WTC11 (cell line): ENCODE measurements at regions not wholly inside any gene's neighbourhood (a gene's known extent, or its start where the extent isn't known, plus 50 kb on each side); places are given as distances from the start of the nearest gene placed in this dataset.

Source experiments
- AR ChIP-seq: fragments of 250-450 bp; sonication (Bioruptor Pico); IDR thresholded peaks from 2 replicates; pipeline ENCODE4 v1.9.0; 2021; ENCODE audit warnings: mild to moderate bottlenecking
- CTCF ChIP-seq: fragments of 200-600 bp; IDR thresholded peaks from 2 replicates; pipeline ENCODE4 v1.8.0; 2022; ENCODE audit warnings: antibody characterized with exemption
- E2F1 ChIP-seq: sonication (generic); formaldehyde crosslinking; IDR thresholded peaks from 2 replicates; pipeline ENCODE4 v1.8.0; 2022; ENCODE audit warnings: mild to moderate bottlenecking, missing genetic modification reagents
- FOXJ3 ChIP-seq: sonication (generic); formaldehyde crosslinking; IDR thresholded peaks from 2 replicates; pipeline ENCODE4 v1.9.0; 2021; ENCODE audit warnings: missing genetic modification reagents, mild to moderate bottlenecking, borderline replicate concordance
- GABPB1 ChIP-seq: sonication (generic); formaldehyde crosslinking; IDR thresholded peaks from 2 replicates; pipeline ENCODE4 v1.8.1; 2023; ENCODE audit warnings: mild to moderate bottlenecking, missing genetic modification reagents
- GTF2I ChIP-seq: fragments of 250-450 bp; sonication (Bioruptor Pico); conservative IDR thresholded peaks from 2 replicates; pipeline ENCODE4 v1.4.0; 2021; ENCODE audit warnings: mild to moderate bottlenecking
- KAT7 ChIP-seq: sonication (generic); formaldehyde crosslinking; IDR thresholded peaks from 2 replicates; pipeline ENCODE4 v1.8.1; 2023; ENCODE audit warnings: missing genetic modification reagents, mild to moderate bottlenecking, borderline replicate concordance
- NR3C1 ChIP-seq: sonication (generic); formaldehyde crosslinking; conservative IDR thresholded peaks from 2 replicates; pipeline ENCODE4 v1.8.1; 2023; ENCODE audit warnings: low read depth, mild to moderate bottlenecking, missing genetic modification reagents
- SOX15 ChIP-seq: fragments of 250-450 bp; sonication (Bioruptor Pico); IDR thresholded peaks from 2 replicates; pipeline ENCODE4 v1.9.0; 2021; ENCODE audit warnings: mild to moderate bottlenecking
- SP1 ChIP-seq: sonication (generic); formaldehyde crosslinking; conservative IDR thresholded peaks from 2 replicates; pipeline ENCODE4 v1.8.1; 2022; ENCODE audit warnings: missing genetic modification reagents
- STAT6 ChIP-seq: sonication (generic); formaldehyde crosslinking; conservative IDR thresholded peaks from 2 replicates; pipeline ENCODE4 v1.8.1; 2023; ENCODE audit warnings: mild to moderate bottlenecking, low read depth, missing genetic modification reagents, moderate library complexity
- TEAD4 ChIP-seq: sonication (generic); formaldehyde crosslinking; IDR thresholded peaks from 2 replicates; pipeline ENCODE4 v1.8.0; 2022; ENCODE audit warnings: mild to moderate bottlenecking, missing genetic modification reagents
- TF ChIP-seq, protein P1 (sequence below): sonication (generic); formaldehyde crosslinking; IDR thresholded peaks from 2 replicates; pipeline ENCODE4 v1.8.1; 2023; ENCODE audit warnings: mild to moderate bottlenecking, missing genetic modification reagents
- TF ChIP-seq, protein P2 (sequence below): sonication (generic); formaldehyde crosslinking; IDR thresholded peaks from 2 replicates; pipeline ENCODE4 v1.8.1; 2023; ENCODE audit warnings: mild to moderate bottlenecking, missing genetic modification reagents, moderate library complexity

DNA sequence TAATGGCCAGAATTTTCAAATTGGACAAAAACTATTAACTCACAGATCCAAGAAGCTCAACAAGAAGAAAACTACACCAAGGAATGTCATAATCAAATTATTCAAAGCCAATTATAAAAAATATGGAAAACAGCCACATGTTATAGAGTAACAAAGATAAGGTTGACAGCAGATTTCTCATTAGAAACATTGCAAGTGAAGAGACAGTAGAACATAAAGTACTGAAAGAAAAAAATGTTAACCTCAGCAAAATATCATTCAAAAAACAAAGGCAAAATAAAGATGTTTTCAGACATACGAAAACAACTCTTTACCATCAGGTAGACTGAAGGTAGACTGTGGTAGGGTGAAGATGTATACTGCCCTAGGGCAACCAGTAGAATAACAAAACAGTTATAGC lies 83.4 kb downstream of the KCNRG start:
- no peak for TF ChIP-seq FOXJ3
- TF ChIP-seq TEAD4 (CRISPR knock-in tag), result no peak
- TF ChIP-seq, protein P1, sequence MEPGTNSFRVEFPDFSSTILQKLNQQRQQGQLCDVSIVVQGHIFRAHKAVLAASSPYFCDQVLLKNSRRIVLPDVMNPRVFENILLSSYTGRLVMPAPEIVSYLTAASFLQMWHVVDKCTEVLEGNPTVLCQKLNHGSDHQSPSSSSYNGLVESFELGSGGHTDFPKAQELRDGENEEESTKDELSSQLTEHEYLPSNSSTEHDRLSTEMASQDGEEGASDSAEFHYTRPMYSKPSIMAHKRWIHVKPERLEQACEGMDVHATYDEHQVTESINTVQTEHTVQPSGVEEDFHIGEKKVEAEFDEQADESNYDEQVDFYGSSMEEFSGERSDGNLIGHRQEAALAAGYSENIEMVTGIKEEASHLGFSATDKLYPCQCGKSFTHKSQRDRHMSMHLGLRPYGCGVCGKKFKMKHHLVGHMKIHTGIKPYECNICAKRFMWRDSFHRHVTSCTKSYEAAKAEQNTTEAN (CRISPR knock-in tag), result no peak
- TF ChIP-seq CTCF, result no peak
- no peak for TF ChIP-seq SOX15 (CRISPR knock-in tag)
- no peak for TF ChIP-seq GABPB1 (CRISPR knock-in tag)
- no peak for TF ChIP-seq KAT7 (CRISPR knock-in tag)
- TF ChIP-seq SP1, result no peak
- TF ChIP-seq NR3C1 (CRISPR knock-in tag), result no peak
- no peak for TF ChIP-seq AR (CRISPR knock-in tag)
- no peak for TF ChIP-seq E2F1
- TF ChIP-seq STAT6 (CRISPR knock-in tag), result no peak
- TF ChIP-seq, protein P2, sequence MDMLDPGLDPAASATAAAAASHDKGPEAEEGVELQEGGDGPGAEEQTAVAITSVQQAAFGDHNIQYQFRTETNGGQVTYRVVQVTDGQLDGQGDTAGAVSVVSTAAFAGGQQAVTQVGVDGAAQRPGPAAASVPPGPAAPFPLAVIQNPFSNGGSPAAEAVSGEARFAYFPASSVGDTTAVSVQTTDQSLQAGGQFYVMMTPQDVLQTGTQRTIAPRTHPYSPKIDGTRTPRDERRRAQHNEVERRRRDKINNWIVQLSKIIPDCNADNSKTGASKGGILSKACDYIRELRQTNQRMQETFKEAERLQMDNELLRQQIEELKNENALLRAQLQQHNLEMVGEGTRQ (CRISPR knock-in tag), result no peak
- TF ChIP-seq GTF2I (CRISPR knock-in tag), result no peak
